Ovary (tissue), 3 donors: ENCODE measurements at regions not wholly inside any gene's neighbourhood (a gene's known extent, or its start where the extent isn't known, plus 50 kb on each side); places are given as distances from the start of the nearest gene placed in this dataset.

Experiments used
- CTCF ChIP-seq, 3 donors: fragments of 450-650 bp in 2 of 3; fragments of 200-600 bp in 1 of 3; IDR thresholded peaks; one replicate each; pipeline versions ENCODE4 v1.5.1 to v1.8.0; 2016 to 2022; ENCODE audit warnings: antibody characterized with exemption in 3 of 3, mild to moderate bottlenecking in 1 of 3
- EP300 ChIP-seq: sonication (generic); formaldehyde crosslinking; IDR thresholded peaks from one replicate; pipeline ENCODE4 v1.6.1; 2017; ENCODE audit warnings: antibody characterized with exemption
- POLR2A ChIP-seq: fragments of 450-650 bp; IDR thresholded peaks from one replicate; pipeline ENCODE4 v1.6.1; 2017; ENCODE audit warnings: antibody characterized with exemption, mild to moderate bottlenecking, moderate library complexity
- donor health status: DM: no; HTN: no; CAD: no.

DNA sequence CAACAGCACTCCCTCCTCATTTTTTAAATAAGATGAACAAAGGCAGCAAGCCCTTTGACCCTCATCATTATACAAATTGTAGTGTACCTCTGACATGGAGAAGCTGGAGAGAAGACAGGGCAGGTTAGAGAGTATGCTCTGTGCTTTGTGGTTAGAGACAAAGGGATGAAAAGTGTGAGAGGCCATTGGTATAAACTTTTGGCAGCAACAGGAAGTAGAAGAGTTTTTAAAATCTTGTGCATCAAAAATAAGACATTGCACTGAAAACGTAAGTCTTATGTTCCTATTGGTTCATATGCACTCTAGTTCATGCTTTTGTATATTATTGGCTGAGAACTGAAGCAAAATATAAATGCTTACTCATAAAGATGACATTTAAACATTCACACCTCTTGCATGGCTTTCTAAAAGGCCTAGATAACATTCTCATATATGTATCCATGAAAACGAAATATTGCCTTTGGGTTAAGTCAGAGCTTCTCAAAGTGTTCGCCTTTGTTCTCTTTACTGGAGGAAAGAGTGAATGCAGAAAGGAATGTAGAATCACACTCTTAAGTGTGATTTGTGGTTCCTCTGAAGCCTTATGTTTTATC, 158.0 kb downstream of the PALM2AKAP2 start:
- TF ChIP-seq CTCF (IDR thresholded peaks at IDR 0.05) = no peak
- no peak for TF ChIP-seq POLR2A
- no peak for TF ChIP-seq EP300
